Keratinocyte (primary cell): ENCODE measurements at regions not wholly inside any gene's neighbourhood (a gene's known extent, or its start where the extent isn't known, plus 50 kb on each side); places are given as distances from the start of the nearest gene placed in this dataset.

Experiments used
- CTCF ChIP-seq, 3 experiments: IDR thresholded peaks in 1 of 3; conservative IDR thresholded peaks in 1 of 3; optimal IDR thresholded peaks in 1 of 3; 2 replicates in 2 of 3; 3 replicates in 1 of 3; pipeline versions ENCODE3 to v1.5.1; 2011; ENCODE audit warnings: low read length in 3 of 3, mild to moderate bottlenecking in 3 of 3, moderate library complexity in 2 of 3, control low read depth in 1 of 3, inconsistent platforms in 1 of 3; ENCODE audit not compliant: insufficient read depth in 2 of 3; ENCODE audit errors: extremely low read depth in 1 of 3
- EZH2 ChIP-seq: IDR thresholded peaks from one replicate; pipeline ENCODE4 v1.6.1; 2012; ENCODE audit warnings: inconsistent platforms, mild to moderate bottlenecking, low read length, moderate library complexity

GRCh38 chr10:78358982-78359381, 325.3 kb downstream of the RPS24 start:
- TF ChIP-seq CTCF (optimal IDR thresholded peaks at IDR 0.05 in 1 of 3, IDR thresholded peaks at IDR 0.05 in 1 of 3, conservative IDR thresholded peaks at IDR 0.05 in 1 of 3; ENCODE audit: extremely low read depth in 1 of 3, insufficient read depth in 2 of 3, low read length in 3 of 3) (no peak), EZH2 (no peak)
